HCT116 (cell line): ENCODE measurements at regions not wholly inside any gene's neighbourhood (a gene's known extent, or its start where the extent isn't known, plus 50 kb on each side); places are given as distances from the start of the nearest gene placed in this dataset.

Source experiments
- ATAC-seq: fragments of 200-7000 bp; cut with Tn5 transposase; 2 replicates; pipeline ENCODE4 v1.9.1; 2020; ENCODE audit warnings: mild to moderate bottlenecking, moderate library complexity
- BruUV-seq: library from RNA; stranded (reverse); fragments of 400-500 nt; replicated peaks from 2 replicates; lab custom pipeline; 2021; lab: Mats Ljungman, UMichigan
- CTCF ChIA-PET: fragments of 300-600 bp; sonication (Branson Sonifier 250); formaldehyde crosslinking; loops from one replicate; lab custom pipeline; 2021; ENCODE audit warnings: antibody characterized with exemption; lab: Charles Lee
- POLR2A ChIA-PET: fragments of 300-600, 350-600 bp; sonication (Branson Sonifier 250); formaldehyde crosslinking; loops from one replicate; lab custom pipeline; 2021; ENCODE audit warnings: antibody characterized with exemption; lab: Charles Lee
- RAD21 ChIA-PET, 2 experiments: fragments of 300-600 bp; sonication (Branson Sonifier 250); formaldehyde crosslinking; loops; one replicate each; lab custom pipeline; 2023; ENCODE audit warnings: low total read pairs in 2 of 2; ENCODE audit not compliant: uncharacterized antibody in 2 of 2, unreplicated experiment in 2 of 2, low non-redundant PET in 1 of 2; lab: Charles Lee
- DNase-seq: peaks from one replicate; pipeline ENCODE4 v3.0.0-alpha.2; 2010; ENCODE audit warnings: low read depth, low spot score
- H2AFZ ChIP-seq: fragments of 200-600 bp; shearing (Covaris generic), sonication (generic); 2 replicates; pipeline ENCODE4 v1.6.1; 2017; ENCODE audit warnings: low read depth, mixed run types, mixed read lengths, antibody characterized with exemption, low read length; ENCODE audit not compliant: poor library complexity, severe bottlenecking
- H3K27ac ChIP-seq: 2 replicates; pipeline ENCODE4 v1.5.1; 2012; ENCODE audit warnings: low read depth, low read length
- H3K27me3 ChIP-seq: fragments of 200-600 bp; sonication (generic); 2 replicates; pipeline ENCODE4 v1.6.1; 2016; ENCODE audit warnings: mixed run types, low read length, mixed read lengths; ENCODE audit not compliant: insufficient read depth
- H3K36me3 ChIP-seq, 2 experiments: fragments of 200-500 bp in 1 of 2; fragments of 200-600 bp in 1 of 2; sonication (Bioruptor generic) in 1 of 2; sonication (generic) in 1 of 2; 2 replicates each; pipeline versions ENCODE4 v1.5.1 to v1.6.1; 2014 to 2016; ENCODE audit warnings: low read length in 2 of 2, inconsistent platforms in 1 of 2, mixed read lengths in 1 of 2, mixed run types in 1 of 2; ENCODE audit not compliant: insufficient read depth in 2 of 2, control insufficient read depth in 1 of 2
- H3K4me1 ChIP-seq, 2 experiments: fragments of 200-600 bp in 1 of 2; sonication (generic) in 1 of 2; 2 replicates each; pipeline versions ENCODE4 v1.5.1 to v1.6.1; 2012 to 2017; ENCODE audit warnings: low read length in 2 of 2, inconsistent platforms in 1 of 2, mild to moderate bottlenecking in 1 of 2, mixed read lengths in 1 of 2, mixed run types in 1 of 2, moderate library complexity in 1 of 2; ENCODE audit not compliant: insufficient read depth in 2 of 2, control insufficient read depth in 1 of 2
- H3K4me2 ChIP-seq: fragments of 200-600 bp; sonication (generic); 2 replicates; pipeline ENCODE4 v1.6.1; 2017; ENCODE audit warnings: mixed run types, low read length, mixed read lengths
- H3K4me3 ChIP-seq, 2 experiments: fragments of 200-600 bp in 1 of 2; sonication (generic) in 1 of 2; replicated peaks in 1 of 2; 2 replicates each; pipeline ENCODE4 v1.5.1; 2011 to 2016; ENCODE audit warnings: low read length in 2 of 2, control low read depth in 1 of 2, low read depth in 1 of 2, mild to moderate bottlenecking in 1 of 2, mixed read lengths in 1 of 2, mixed run types in 1 of 2
- H3K79me2 ChIP-seq: fragments of 200-600 bp; sonication (generic); 2 replicates; pipeline ENCODE4 v1.6.1; 2017; ENCODE audit warnings: mild to moderate bottlenecking, mixed run types, low read length, moderate library complexity, mixed read lengths; ENCODE audit not compliant: insufficient read depth
- H3K9ac ChIP-seq: fragments of 200-600 bp; sonication (generic); 2 replicates; pipeline ENCODE4 v1.6.1; 2016; ENCODE audit warnings: low read length, mixed read lengths
- H3K9me2 ChIP-seq: fragments of 200-600 bp; sonication (generic), shearing (Covaris generic); 2 replicates; pipeline ENCODE4 v1.6.1; 2017; ENCODE audit warnings: mixed run types, mild to moderate bottlenecking, moderate library complexity; ENCODE audit not compliant: insufficient read depth
- H3K9me3 ChIP-seq, 2 experiments: fragments of 200-500 bp in 1 of 2; fragments of 200-600 bp in 1 of 2; sonication (Bioruptor generic) in 1 of 2; sonication (generic) in 1 of 2; 2 replicates each; pipeline ENCODE4 v1.6.1; 2014 to 2017; ENCODE audit warnings: low read length in 2 of 2, mixed read lengths in 2 of 2, inconsistent platforms in 1 of 2, low read depth in 1 of 2, mild to moderate bottlenecking in 1 of 2, mixed run types in 1 of 2, moderate library complexity in 1 of 2; ENCODE audit not compliant: control insufficient read depth in 1 of 2, insufficient read depth in 1 of 2
- H4K20me1 ChIP-seq: fragments of 200-600 bp; sonication (generic), shearing (Covaris generic); 2 replicates; pipeline ENCODE4 v1.6.1; 2017; ENCODE audit warnings: mixed run types, mild to moderate bottlenecking, moderate library complexity; ENCODE audit not compliant: insufficient read depth
- EGR1 ChIP-seq: IDR thresholded peaks from 2 replicates; pipeline ENCODE4 v1.6.1; 2012; ENCODE audit warnings: low read depth
- EZH2 ChIP-seq: fragments of 200-600 bp; sonication (generic); IDR thresholded peaks from 2 replicates; pipeline ENCODE4 v1.6.1; 2017; ENCODE audit warnings: antibody characterized with exemption, mixed run types
- JUND ChIP-seq: IDR thresholded peaks from 2 replicates; pipeline ENCODE4 v1.6.1; 2012
- POLR2AphosphoS5 ChIP-seq: IDR thresholded peaks from 2 replicates; pipeline ENCODE4 v1.6.1; 2011; ENCODE audit warnings: mild to moderate bottlenecking, low read depth, low read length, moderate library complexity
- RAD21 ChIP-seq: IDR thresholded peaks from 2 replicates; pipeline ENCODE4 v1.6.1; 2012; ENCODE audit warnings: low read depth, mild to moderate bottlenecking
- REST ChIP-seq: IDR thresholded peaks from 2 replicates; pipeline ENCODE4 v1.6.1; 2012; ENCODE audit warnings: low read depth
- SP1 ChIP-seq: IDR thresholded peaks from 2 replicates; pipeline ENCODE4 v1.6.1; 2012; ENCODE audit warnings: low read depth
- SRF ChIP-seq: IDR thresholded peaks from 2 replicates; pipeline ENCODE4 v1.6.1; 2012; ENCODE audit warnings: low read depth
- ZBTB33 ChIP-seq: IDR thresholded peaks from 2 replicates; pipeline ENCODE4 v1.6.1; 2011; ENCODE audit warnings: mild to moderate bottlenecking, low read length, moderate library complexity; ENCODE audit not compliant: insufficient replicate concordance; ENCODE audit errors: extremely low read depth
- ZNF274 ChIP-seq: fragments of 200-500 bp; sonication (Bioruptor generic); IDR thresholded peaks from 2 replicates; pipeline ENCODE4 v1.6.1; 2014; ENCODE audit warnings: mild to moderate bottlenecking, low read depth, low read length, inconsistent platforms
- intact Hi-C: fragments of 100-400 bp; cut with micrococcal nuclease; formaldehyde crosslinking; loops from 2 replicates; pipeline ENCODE4 v1.10.0; 2022
- TF ChIP-seq, protein P1 (sequence below), 3 experiments: fragments of 200-600 bp in 1 of 3; sonication (generic) in 1 of 3; IDR thresholded peaks in 2 of 3; conservative IDR thresholded peaks in 1 of 3; 2 replicates each; pipeline ENCODE4 v1.5.1; 2012 to 2017; ENCODE audit warnings: low read depth in 2 of 3, low read length in 2 of 3, antibody characterized with exemption in 1 of 3, borderline replicate concordance in 1 of 3, control low read depth in 1 of 3, mild to moderate bottlenecking in 1 of 3, mixed read lengths in 1 of 3, mixed run types in 1 of 3, moderate library complexity in 1 of 3; ENCODE audit not compliant: insufficient read depth in 1 of 3

GRCh38 chr1:14148526-14148925, 448.5 kb downstream of the PRDM2 start (continued):
- TF ChIP-seq ZBTB33, result no peak
- TF ChIP-seq EGR1, result no peak
- no peak for TF ChIP-seq JUND
- TF ChIP-seq REST, result no peak
- TF ChIP-seq EZH2, result no peak
- TF ChIP-seq SP1, result no peak
- TF ChIP-seq SRF, result no peak
- no peak for TF ChIP-seq ZNF274

- intact Hi-C loops, result loop anchor here (5.0 kb wide), 1 partner anchor 182 kb away; no protein-coding TSS in a partner anchor
- no peak overlapping the region for H3K4me3 ChIP-seq
- POLR2A ChIA-PET, result no interaction called here
- peak; percentile 31 for DNase-seq
- no peaks in the 10 kb centered on the region for H3K79me2 ChIP-seq
- no peak for TF ChIP-seq ZBTB33
- no peak for TF ChIP-seq POLR2AphosphoS5
- peak; percentile 26 for TF ChIP-seq RAD21
- TF ChIP-seq, protein P1, sequence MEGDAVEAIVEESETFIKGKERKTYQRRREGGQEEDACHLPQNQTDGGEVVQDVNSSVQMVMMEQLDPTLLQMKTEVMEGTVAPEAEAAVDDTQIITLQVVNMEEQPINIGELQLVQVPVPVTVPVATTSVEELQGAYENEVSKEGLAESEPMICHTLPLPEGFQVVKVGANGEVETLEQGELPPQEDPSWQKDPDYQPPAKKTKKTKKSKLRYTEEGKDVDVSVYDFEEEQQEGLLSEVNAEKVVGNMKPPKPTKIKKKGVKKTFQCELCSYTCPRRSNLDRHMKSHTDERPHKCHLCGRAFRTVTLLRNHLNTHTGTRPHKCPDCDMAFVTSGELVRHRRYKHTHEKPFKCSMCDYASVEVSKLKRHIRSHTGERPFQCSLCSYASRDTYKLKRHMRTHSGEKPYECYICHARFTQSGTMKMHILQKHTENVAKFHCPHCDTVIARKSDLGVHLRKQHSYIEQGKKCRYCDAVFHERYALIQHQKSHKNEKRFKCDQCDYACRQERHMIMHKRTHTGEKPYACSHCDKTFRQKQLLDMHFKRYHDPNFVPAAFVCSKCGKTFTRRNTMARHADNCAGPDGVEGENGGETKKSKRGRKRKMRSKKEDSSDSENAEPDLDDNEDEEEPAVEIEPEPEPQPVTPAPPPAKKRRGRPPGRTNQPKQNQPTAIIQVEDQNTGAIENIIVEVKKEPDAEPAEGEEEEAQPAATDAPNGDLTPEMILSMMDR (IDR thresholded peaks at IDR 0.05 in 2 of 3, conservative IDR thresholded peaks at IDR 0.05 in 1 of 3; ENCODE audit: borderline replicate concordance in 1 of 3, insufficient read depth in 1 of 3, low read depth in 2 of 3, low read length in 2 of 3), result peak; percentile 20 to 43 (median 25); a peak in 4 of 6 replicates
- TF ChIP-seq, all 23 proteins: peak for 2
- Histone ChIP-seq H3K27ac (no peak overlapping the region), H3K36me3 (no peaks in the 10 kb centered on the region), H3K9me3 (no peaks in the 10 kb centered on the region), H3K27me3 (no peaks in the 10 kb centered on the region), H3K4me2 (no peak overlapping the region), H2AFZ (no peak overlapping the region), H3K9me2 (no peaks in the 10 kb centered on the region), H4K20me1 (no peaks in the 10 kb centered on the region), H3K4me1 (no peaks in the 10 kb centered on the region), H3K9ac (no peak overlapping the region)
- CTCF ChIA-PET, result interaction anchor here (1.4 kb wide), 1 partner anchor 36 kb away, joined by 5 read pairs; no protein-coding TSS in a partner anchor
- RAD21 ChIA-PET, result no interaction called here
- peak; percentile 69 for ATAC-seq
- no TSS peak for BruUV-seq
These were observed 449.1 kb upstream of the KAZN start for GRCh38 chr1:14149431-14149830.
